ENCODE measurements at regions not wholly inside any gene's neighbourhood (a gene's known extent, or its start where the extent isn't known, plus 50 kb on each side); places are given as distances from the start of the nearest gene placed in this dataset.

DNA sequence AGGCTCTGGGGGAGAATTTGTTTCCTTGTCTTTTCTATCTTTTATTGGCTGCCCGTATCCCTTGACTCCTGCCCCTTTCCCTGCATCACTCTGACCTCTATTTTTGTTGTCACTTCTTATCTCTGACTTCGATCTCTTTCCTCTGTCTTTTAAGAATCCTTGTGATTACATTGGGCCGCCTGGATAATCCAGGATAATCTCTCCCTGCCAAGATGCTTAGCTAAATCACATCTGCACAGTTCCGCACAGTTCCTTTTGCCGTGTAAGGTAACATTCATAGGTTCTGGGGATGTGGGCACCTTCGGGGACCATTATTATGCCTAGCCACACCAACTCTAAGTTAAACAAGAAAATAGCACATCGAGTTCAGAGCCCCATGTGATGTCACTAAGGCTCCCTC is 103.0 kb upstream of the DPPA4 start:
- 57% methylated on average over 7 of the region's 7 CpGs for WGBS (ENCODE audit: insufficient coverage, low coverage, low lambda C conversion rate, missing lambda C conversion rate)
- no peaks in the 10 kb centered on the region for H3K9me3 ChIP-seq
- H3K27ac ChIP-seq = no peak overlapping the region
- no peaks in the 10 kb centered on the region for H3K27me3 ChIP-seq
- H3K36me3 ChIP-seq = no peaks in the 10 kb centered on the region
- intact Hi-C loops (cut with DNase I) = no loop called here
- ATAC-seq = no peak
- H3K4me3 ChIP-seq = no peak overlapping the region
- H3K4me1 ChIP-seq = no peaks in the 10 kb centered on the region
- TF ChIP-seq POLR2A (IDR thresholded peaks at IDR 0.05) (no peak), CTCF (IDR thresholded peaks at IDR 0.05) (no peak)
- DNase-seq = no peak

DNA sequence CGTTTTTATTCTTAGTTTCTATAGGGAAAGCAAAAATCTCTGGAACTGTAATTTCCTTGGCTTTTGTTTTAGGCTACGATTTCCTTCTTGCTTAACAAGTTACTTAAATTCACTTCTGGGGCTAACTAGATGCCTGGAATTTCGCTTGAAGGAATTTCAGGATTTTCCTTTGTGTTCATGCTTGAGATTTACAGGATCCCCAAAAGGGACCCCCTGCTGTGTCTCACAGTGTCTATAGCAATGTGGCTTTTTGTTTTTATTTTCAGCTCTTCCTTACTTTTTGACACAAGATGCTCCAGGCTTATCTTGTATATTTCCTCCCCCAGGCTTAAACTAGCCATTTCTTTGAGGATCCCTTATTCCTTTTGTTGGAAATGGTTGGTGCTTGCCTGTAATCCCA is 95.5 kb upstream of the DPPA4 start:
- DNase-seq (no peak), ATAC-seq (no peak)
- Histone ChIP-seq H3K9me3 (no peaks in the 10 kb centered on the region), H3K4me3 (no peak overlapping the region), H3K4me1 (no peaks in the 10 kb centered on the region), H3K36me3 (no peaks in the 10 kb centered on the region), H3K27ac (no peak overlapping the region), H3K27me3 (no peaks in the 10 kb centered on the region)
- 45% methylated on average over 3 of the region's 3 CpGs for WGBS (ENCODE audit: insufficient coverage, low coverage, low lambda C conversion rate, missing lambda C conversion rate)
- TF ChIP-seq POLR2A (IDR thresholded peaks at IDR 0.05) (no peak), CTCF (IDR thresholded peaks at IDR 0.05) (no peak)
- intact Hi-C loops (cut with DNase I) = no loop called here

- Histone ChIP-seq H3K9me3 (no peaks in the 10 kb centered on the region), H3K27me3 (no peaks in the 10 kb centered on the region), H3K4me3 (no peak overlapping the region), H3K36me3 (no peaks in the 10 kb centered on the region), H3K27ac (no peak overlapping the region), H3K4me1 (no peaks in the 10 kb centered on the region)
- no peak for ATAC-seq
- intact Hi-C loops (cut with DNase I) = no loop called here
- TF ChIP-seq CTCF (IDR thresholded peaks at IDR 0.05) = no peak
- no peak for TF ChIP-seq POLR2A (IDR thresholded peaks at IDR 0.05)
- 61% methylated on average over 3 of the region's 6 CpGs for WGBS (ENCODE audit: insufficient coverage, low coverage, low lambda C conversion rate, missing lambda C conversion rate)
- no peak for DNase-seq
These were observed 93.7 kb upstream of the DPPA4 start for GRCh38 chr3:109430911-109431563.

DNA sequence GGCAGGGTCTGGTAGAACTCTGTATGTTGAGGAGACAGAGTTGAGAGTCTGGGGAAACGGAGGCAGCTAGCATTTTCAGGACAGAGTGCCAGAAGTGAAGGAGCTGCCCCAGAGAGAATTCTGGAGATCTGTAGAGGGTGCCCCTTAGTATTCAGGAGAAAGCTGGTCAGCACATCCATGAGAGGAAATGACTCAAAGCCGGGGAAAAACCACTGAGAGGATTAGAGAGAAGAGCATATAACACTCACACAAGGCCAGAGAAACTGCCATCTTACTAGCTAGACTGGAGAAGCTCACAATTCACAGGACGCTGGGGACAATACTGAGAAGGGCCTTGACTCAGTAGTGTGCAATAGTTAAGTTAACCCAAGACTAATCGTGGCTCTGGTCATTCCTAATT is 75.7 kb upstream of the DPPA4 start:
- Histone ChIP-seq H3K9me3 (no peaks in the 10 kb centered on the region), H3K4me3 (no peak overlapping the region), H3K36me3 (no peaks in the 10 kb centered on the region), H3K27me3 (no peaks in the 10 kb centered on the region), H3K27ac (no peak overlapping the region), H3K4me1 (no peaks in the 10 kb centered on the region)
- intact Hi-C loops (cut with DNase I) = no loop called here
- WGBS (ENCODE audit: insufficient coverage, low coverage, low lambda C conversion rate, missing lambda C conversion rate) = 73% methylated on average over 3 of the region's 4 CpGs
- no peak for ATAC-seq
- no peak for DNase-seq
- TF ChIP-seq POLR2A (IDR thresholded peaks at IDR 0.05) (no peak), CTCF (IDR thresholded peaks at IDR 0.05) (no peak)

- H3K4me1 ChIP-seq = no peaks in the 10 kb centered on the region
- H3K27me3 ChIP-seq = no peaks in the 10 kb centered on the region
- no peak for TF ChIP-seq CTCF (IDR thresholded peaks at IDR 0.05)
- TF ChIP-seq POLR2A (IDR thresholded peaks at IDR 0.05) = no peak
- no peak for ATAC-seq
- H3K4me3 ChIP-seq = no peak overlapping the region
- H3K27ac ChIP-seq = no peak overlapping the region
- H3K9me3 ChIP-seq = no peaks in the 10 kb centered on the region
- H3K36me3 ChIP-seq = no peaks in the 10 kb centered on the region
- no peak for DNase-seq
- 84% methylated on average over 3 of the region's 3 CpGs for WGBS (ENCODE audit: insufficient coverage, low coverage, low lambda C conversion rate, missing lambda C conversion rate)
- intact Hi-C loops (cut with DNase I) = no loop called here
These were observed 74.2 kb upstream of the DPPA4 start for GRCh38 chr3:109411547-109411946.

Measured in right lobe of liver (tissue), 6 donors.